ENCODE measurements at regions not wholly inside any gene's neighbourhood (a gene's known extent, or its start where the extent isn't known, plus 50 kb on each side); places are given as distances from the start of the nearest gene placed in this dataset.
A peak's percentile ranks its signal among the peaks of the same experiment; 100 is the strongest.

- no peak for DNase-seq
Observed at GRCh38 chr15:38672814-38673670, 108.4 kb upstream of the RASGRP1 start.

DNA sequence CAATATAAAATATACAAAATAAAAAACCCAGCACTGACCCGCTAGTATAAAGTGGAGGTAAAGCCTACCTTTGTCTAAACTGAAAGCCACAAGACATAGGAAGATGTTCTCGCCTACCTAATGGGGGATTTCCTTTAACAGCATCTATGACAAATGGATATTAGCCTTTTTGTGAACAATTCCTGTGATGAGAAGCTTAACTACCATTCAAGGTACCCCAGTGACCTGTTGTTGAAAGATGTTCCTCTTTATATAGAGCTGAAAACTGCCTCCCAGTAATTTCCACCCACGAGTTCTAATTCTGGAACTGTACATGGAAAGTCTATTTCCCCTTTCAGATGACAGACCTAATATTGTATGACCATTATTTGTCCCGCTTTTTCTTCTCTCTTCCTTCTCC lies 109.8 kb upstream of the RASGRP1 start:
- no peak for DNase-seq

DNA sequence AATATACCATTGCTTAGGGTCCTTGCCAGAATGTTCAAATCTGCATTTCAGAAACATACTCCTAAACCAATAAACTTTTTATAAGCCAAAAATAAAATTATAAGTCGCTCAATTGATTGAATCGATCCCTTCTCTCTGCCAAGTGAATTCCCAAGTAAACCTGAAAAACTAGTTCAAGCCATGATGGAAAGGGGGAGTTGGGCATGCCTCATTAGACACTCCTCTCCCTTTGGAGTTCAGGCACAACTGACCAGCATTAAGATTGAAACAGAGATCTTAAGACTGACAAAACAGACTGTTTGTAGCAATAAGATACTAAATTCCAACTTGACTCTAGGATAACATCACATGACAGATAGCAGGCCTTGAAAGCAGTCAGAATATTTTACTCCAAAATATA lies 113.7 kb upstream of the RASGRP1 start:
- no peak for DNase-seq

GRCh38 chr15:38680775-38681174 lies 116.2 kb upstream of the RASGRP1 start:
- no peak for DNase-seq

DNA sequence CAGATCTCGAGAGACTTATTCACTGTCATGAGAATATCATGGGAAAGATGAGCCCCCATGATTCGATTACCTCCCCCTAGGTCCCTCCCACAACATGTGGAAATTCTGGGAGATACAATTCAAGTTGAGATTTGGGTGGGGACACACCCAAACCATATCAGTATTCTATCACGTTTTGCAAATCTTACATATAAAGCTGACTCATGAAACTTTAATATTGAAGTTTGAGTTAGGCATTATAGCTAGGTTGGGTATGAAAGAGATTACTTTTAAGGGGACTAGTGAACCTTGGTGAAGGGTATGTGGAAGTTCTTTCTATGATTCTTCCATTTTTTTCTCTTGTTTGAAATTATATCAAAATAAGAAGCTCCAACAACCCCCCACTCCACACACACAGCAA lies 117.7 kb upstream of the RASGRP1 start:
- DNase-seq = no peak

- DNase-seq = no peak
Observed at GRCh38 chr15:38682861-38683260, 118.2 kb upstream of the RASGRP1 start.

DNA sequence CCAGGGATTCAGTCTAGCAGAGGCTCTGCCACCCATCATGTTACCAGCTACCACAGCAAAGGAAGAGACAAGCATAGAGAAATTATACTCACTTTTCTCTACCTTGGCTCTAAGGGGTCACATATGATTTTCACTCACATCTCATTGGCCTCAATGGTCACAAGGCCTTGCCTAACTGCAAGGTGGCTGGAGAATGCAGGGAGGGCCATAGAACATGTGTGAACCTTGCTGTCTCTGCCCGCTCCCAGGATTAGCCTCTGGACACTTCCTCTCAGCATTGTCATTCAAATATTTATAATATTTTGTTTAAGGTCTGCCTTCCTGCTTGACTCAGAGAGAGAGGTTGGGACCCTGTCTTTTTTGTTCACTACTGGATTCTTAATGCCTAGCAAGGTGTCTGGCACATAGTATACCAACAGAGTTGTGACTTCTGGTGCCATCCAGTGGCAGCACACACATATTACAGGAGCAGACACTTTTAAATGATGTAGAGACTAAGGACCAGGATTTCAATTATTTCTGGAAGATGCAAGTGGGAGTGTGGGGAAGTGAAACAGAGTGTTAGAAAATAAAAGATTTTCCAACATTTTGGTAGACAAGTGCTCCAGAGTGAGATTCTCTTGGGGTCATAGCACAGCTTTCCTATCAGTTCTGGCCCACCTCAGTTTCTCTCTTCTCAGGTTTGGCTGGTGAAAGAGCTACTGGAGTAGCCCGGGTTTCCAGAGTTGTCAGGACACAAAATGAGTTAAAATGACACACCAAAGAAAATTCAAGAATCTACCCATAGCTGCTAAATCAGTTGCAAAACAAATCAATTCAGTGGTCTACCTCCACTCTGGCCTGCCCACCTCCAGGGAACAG lies 119.0 kb upstream of the RASGRP1 start:
- peak in 1 of 2 donors; percentile 22 for DNase-seq

DNA sequence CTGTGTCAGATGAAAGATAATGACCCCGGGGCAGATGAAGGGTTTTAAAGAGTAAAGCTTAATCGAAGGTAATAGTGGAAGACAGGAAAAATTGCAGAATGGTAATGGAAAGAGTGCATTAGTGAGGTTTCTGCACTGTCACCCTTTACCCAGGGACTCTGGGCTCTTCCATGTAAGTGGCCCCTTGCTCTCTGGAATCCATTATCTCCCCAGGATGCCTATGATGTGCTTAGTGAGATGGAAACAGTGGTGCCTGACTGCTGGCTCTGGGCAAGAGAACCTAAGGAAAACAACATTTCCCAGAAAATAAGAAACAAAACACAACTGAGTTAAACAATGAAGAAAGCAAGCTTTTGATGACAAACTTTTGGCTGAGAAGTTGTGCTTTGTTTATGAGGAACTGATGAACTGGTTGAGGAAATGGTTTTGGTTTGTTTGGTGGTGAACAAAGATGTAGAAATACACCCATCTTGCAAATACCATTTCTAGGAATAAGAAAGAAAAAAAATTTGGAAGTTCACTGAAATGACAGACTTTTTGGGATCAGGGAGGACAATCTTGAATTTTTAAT lies 119.9 kb upstream of the RASGRP1 start:
- DNase-seq = no peak

DNA sequence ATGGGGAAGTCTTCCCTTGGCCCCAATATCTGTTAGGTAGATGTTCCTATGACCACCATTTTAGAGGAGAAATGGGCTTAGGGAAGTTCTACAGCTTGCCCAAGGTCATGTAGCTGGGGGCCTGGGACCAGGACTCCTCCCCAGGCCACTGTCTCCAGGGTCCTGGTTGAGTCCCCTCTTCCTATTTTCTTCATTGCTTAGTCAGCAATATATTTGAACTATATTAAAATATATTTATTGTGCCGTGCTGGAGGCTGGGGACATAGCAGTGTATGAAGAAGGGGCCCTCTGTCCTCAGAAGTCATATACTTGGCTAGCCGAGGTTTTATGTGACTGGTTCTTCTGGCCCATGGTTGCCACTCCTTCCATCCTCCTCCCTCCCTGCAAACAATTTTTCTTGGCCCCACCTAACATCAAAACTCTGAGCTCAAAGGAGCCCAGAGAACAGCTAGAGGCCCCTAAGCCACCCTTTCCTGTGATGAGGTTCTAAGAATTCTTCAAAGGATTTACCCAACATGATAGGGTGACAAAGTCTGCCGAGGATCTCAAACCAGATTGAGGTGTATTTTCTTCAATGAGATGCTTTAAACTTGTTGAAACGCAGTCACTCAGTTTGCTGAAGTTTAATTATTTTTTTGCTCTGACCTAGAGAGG lies 121.2 kb upstream of the RASGRP1 start:
- DNase-seq = no peak

DNA sequence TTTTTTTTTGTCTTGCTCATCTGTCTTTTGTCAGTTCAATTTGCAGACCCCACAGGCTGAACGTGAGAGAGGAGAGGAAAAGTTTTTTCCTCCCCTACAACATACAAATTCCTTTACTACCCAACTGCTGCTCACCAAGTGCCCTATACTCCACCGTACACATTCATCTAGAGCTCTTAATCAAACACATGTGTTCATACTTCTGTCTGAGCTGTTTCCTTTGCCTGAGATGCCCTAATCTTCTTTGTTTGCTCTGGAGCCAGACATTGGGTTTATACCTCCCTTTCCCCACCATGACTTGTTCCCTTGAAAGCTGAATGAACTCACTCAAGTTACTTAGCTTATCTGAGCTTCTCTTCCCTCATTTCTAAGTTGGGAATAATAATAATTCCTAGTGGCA lies 122.7 kb upstream of the RASGRP1 start:
- no peak for DNase-seq

- no peak for DNase-seq
Observed at GRCh38 chr15:38687775-38688495, 123.3 kb upstream of the RASGRP1 start.

DNA sequence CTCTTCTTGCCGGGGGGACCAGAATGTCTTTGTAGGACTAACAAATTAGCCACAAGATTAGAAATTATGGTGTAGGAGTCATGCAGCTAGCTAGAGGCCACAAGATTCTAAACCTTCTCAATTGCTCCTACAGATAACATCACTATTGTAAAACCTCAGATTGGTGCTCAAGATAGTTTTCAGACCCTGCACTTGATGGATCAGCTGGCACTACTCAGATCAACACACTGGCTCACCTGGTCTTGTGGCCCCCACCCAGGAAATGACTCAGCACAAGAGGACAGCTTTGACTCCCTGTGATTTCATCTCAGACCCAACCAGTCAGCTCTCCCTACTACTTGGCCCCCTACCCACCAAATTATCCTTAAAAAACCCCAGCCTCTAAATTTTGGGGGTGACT lies 124.1 kb upstream of the RASGRP1 start:
- DNase-seq = no peak

DNA sequence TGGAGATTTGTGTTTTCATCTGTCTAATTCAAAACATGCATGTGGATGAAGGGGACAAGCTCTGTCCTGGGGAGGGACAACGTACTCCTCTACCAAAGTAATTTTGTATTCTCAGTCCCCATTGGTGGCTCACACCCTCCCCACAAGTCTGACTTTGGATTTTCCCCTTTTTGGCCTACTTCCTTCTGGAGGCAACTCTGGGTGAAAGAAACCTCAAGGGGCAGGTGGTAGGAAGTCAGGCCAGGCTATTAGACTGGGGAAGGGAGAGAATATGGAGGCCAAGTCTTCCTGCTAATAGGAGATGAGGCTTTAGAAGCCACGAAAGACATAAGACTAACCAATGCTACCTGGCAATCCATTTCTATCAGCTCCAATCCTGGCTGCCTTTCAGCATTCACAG lies 124.9 kb upstream of the RASGRP1 start:
- DNase-seq = no peak

GRCh38 chr15:38690216-38690615 lies 125.6 kb upstream of the RASGRP1 start:
- DNase-seq = no peak

- peak in 1 of 2 donors; percentile 58 for DNase-seq
Observed at GRCh38 chr15:38690719-38691332, 126.2 kb upstream of the RASGRP1 start.

DNA sequence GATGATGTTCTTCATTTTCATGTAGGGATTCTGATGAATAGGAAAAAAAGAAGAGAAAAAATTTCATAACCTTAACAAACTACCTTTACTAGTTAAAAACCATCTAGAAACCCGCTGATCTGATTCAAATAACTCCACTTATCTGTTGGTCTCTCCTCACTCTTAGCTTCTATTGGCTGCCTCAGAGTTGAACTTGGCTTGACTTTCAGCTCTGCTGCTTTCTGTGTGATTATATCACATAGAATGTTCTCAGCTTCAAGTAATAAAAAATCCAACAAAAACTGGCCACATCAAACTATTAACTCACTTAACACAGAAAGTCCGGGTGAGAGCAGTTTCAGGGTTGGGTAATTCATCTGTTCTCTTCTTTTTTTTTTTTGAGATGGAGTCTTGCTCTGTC lies 126.8 kb upstream of the RASGRP1 start:
- DNase-seq = no peak

- DNase-seq = no peak
Observed at GRCh38 chr15:38691965-38692788, 127.6 kb upstream of the RASGRP1 start.

GRCh38 chr15:38692789-38693062 lies 128.1 kb upstream of the RASGRP1 start:
- DNase-seq = no peak

DNA sequence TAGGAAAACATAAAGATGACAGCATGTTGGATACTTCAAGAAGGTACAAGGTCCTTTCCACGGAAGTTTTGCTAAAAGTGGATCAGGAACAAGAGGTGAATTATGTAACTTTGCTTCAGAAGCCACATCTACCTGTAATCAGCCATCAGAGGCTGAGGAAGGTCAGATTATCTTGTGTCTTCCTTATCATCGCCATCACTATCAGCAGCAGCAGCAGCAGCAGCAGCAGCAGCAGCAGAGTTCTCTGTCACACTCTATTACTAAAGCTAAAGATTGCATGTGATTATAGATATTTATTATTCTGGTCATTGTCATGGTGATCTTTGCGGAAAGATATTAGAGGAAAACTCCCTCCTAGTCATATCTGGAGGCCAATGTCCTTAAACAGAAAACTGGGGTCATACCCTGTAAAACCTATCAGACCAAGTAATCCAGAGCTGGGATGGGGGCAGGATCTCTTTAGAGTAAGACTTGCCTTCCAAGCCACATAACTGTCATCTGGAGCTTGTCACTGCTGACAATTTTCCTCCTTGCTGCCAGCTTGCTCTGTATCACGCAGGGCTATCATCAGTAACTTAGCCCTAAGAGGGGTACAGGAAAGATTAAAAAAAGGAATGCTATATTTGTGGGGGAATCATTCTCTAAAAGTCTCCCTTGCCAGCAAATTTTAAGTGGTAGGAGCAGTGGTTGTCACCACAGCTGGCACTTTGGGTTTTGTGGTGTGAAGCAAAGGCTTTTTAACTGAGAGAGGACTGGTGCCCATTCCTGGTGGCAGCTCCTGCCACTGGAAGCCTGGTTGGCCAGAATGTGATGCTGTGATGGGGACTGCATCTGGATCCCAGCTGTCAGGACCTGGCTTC lies 130.9 kb upstream of the RASGRP1 start:
- no peak for DNase-seq

DNA sequence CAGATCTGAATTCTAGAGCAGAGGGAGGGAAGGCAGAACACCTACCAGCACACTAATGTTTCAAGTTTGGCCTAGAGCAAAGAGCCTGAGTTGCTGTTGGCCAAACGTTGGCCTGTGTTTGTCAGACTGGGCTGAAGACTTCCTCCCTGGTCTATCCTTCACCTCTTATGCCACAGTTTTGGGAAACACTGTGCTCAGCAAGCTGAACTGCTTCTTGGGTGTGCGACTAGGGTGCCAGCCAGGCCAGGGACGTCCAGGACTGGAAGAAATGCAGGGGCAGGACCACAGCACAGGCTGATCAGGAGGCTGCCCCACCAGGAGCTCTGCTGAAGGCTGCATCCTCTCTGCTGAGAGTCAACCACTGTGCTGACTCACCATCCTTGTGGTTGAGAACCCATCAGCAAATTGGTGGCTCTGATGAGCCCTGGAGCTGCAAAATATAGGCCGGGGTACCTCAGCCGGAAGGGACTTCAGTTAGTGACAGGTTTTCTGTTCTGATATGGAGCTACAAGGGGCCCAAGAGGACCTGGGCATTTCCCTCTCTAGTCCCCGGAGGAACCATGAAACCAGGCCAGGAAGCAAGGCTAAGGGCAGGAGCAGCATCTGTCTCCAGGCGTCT lies 131.6 kb upstream of the RASGRP1 start:
- DNase-seq = peak in 1 of 2 donors; percentile 66
